ENCODE measurements at regions not wholly inside any gene's neighbourhood (a gene's known extent, or its start where the extent isn't known, plus 50 kb on each side); places are given as distances from the start of the nearest gene placed in this dataset.

DNA sequence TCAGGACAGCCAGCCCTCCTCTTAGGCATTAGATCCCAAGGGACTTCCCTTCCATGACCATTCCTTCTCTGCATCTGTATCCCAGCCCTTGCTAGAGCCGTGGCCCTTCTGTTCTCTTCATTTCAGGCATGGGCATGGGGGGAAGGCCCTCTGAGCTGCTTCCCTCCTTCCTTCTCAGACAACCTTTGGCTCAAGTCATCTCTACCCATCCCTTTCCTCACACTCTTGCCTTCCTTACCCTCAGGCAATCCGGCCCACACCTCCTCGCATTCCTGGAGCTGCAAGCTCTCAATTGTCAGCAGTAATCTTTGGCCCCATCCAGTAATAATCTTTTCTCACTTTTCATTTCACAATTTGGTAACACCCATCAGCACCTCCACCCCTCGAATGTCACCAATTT is 426.9 kb upstream of the JARID2 start:
- POLR2A ChIA-PET = no interaction called here
- TF ChIP-seq POLR2AphosphoS5 (IDR thresholded peaks at IDR 0.05; ENCODE audit: low read depth, low read length) (no peak), RFX5 (IDR thresholded peaks at IDR 0.05; ENCODE audit: low read length) (no peak), ELF1 (IDR thresholded peaks at IDR 0.05) (no peak), RXRA (IDR thresholded peaks at IDR 0.05; ENCODE audit: borderline replicate concordance, low read depth) (no peak), FOXM1 (IDR thresholded peaks at IDR 0.05; ENCODE audit: low read depth) (no peak), RAD21 (IDR thresholded peaks at IDR 0.05; ENCODE audit: low read length) (no peak), IRF3 (IDR thresholded peaks at IDR 0.05; ENCODE audit: low read depth, low read length) (no peak), MEF2A (IDR thresholded peaks at IDR 0.05; ENCODE audit: borderline replicate concordance, low read depth) (no peak), FOXJ3 (CRISPR knock-in tag; IDR thresholded peaks at IDR 0.05) (no peak), MAX (IDR thresholded peaks at IDR 0.05; ENCODE audit: low read depth) (no peak), EZH2phosphoT487 (IDR thresholded peaks at IDR 0.05; ENCODE audit: borderline replicate concordance, low read depth) (no peak)
- TF ChIP-seq, protein P1, sequence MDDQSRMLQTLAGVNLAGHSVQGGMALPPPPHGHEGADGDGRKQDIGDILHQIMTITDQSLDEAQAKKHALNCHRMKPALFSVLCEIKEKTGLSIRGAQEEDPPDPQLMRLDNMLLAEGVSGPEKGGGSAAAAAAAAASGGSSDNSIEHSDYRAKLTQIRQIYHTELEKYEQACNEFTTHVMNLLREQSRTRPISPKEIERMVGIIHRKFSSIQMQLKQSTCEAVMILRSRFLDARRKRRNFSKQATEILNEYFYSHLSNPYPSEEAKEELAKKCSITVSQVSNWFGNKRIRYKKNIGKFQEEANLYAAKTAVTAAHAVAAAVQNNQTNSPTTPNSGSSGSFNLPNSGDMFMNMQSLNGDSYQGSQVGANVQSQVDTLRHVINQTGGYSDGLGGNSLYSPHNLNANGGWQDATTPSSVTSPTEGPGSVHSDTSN (IDR thresholded peaks at IDR 0.05) = no peak
- 51% methylated on average over 4 of the region's 4 CpGs for WGBS (ENCODE audit: low lambda C conversion rate)
- Histone ChIP-seq H4K20me1 (ENCODE audit: insufficient read depth) (no peaks in the 10 kb centered on the region), H2AFZ (ENCODE audit: low read depth) (no peak overlapping the region), H3K4me2 (no peak overlapping the region), H3K4me1 (ENCODE audit: control insufficient read depth in 1 of 2, insufficient read depth in 2 of 2, low read depth in 1 of 2, low read length in 1 of 2) (no peaks in the 10 kb centered on the region; a peak in 2 of 4 replicates), H3K79me2 (ENCODE audit: insufficient read depth) (no peaks in the 10 kb centered on the region), H3K4me3 (ENCODE audit: low read depth in 2 of 2, low read length in 1 of 2) (no peak overlapping the region), H3K36me3 (replicated peaks in 1 of 2; ENCODE audit: control insufficient read depth in 1 of 2, insufficient read depth in 2 of 2, low read length in 1 of 2) (no peaks in the 10 kb centered on the region), H3K27ac (ENCODE audit: low read depth in 2 of 2, low read length in 1 of 2) (no peak overlapping the region), H3K9ac (no peak overlapping the region), H3F3A (replicated peaks; ENCODE audit: insufficient read depth) (no peaks in the 10 kb centered on the region), H3K9me2 (no peaks in the 10 kb centered on the region), H3K27me3 (ENCODE audit: insufficient read depth) (no peaks in the 10 kb centered on the region), H3K9me3 (no peaks in the 10 kb centered on the region)
- no peak for DNase-seq
- CTCF ChIA-PET = interaction anchor here (0.6 to 1.1 kb wide), 2 partner anchors 11 to 13 kb away, joined by 3 to 4 read pairs; no protein-coding TSS in a partner anchor

GRCh38 chr6:14819840-14820420 is 425.9 kb upstream of the JARID2 start:
- Histone ChIP-seq H2AFZ (ENCODE audit: low read depth) (no peak overlapping the region), H3K9me3 (no peaks in the 10 kb centered on the region), H3K36me3 (replicated peaks in 1 of 2; ENCODE audit: control insufficient read depth in 1 of 2, insufficient read depth in 2 of 2, low read length in 1 of 2) (no peaks in the 10 kb centered on the region), H3K4me1 (ENCODE audit: control insufficient read depth in 1 of 2, insufficient read depth in 2 of 2, low read depth in 1 of 2, low read length in 1 of 2) (no peaks in the 10 kb centered on the region; a peak in 2 of 4 replicates), H3K27ac (ENCODE audit: low read depth in 2 of 2, low read length in 1 of 2) (no peak overlapping the region), H3K9me2 (no peaks in the 10 kb centered on the region), H3K79me2 (ENCODE audit: insufficient read depth) (no peaks in the 10 kb centered on the region), H3K4me3 (ENCODE audit: low read depth in 2 of 2, low read length in 1 of 2) (no peak overlapping the region), H3K27me3 (ENCODE audit: insufficient read depth) (no peaks in the 10 kb centered on the region), H4K20me1 (ENCODE audit: insufficient read depth) (no peaks in the 10 kb centered on the region), H3K9ac (no peak overlapping the region), H3K4me2 (no peak overlapping the region), H3F3A (replicated peaks; ENCODE audit: insufficient read depth) (no peaks in the 10 kb centered on the region)
- WGBS (ENCODE audit: low lambda C conversion rate) = 75% methylated on average over 12 of the region's 12 CpGs
- TF ChIP-seq JUND (IDR thresholded peaks at IDR 0.05) (no peak), RCOR1 (IDR thresholded peaks at IDR 0.05; ENCODE audit: low read length) (no peak), GATA2 (CRISPR knock-in tag; IDR thresholded peaks at IDR 0.05) (no peak), TCF12 (IDR thresholded peaks at IDR 0.05) (no peak), NRF1 (IDR thresholded peaks at IDR 0.05; ENCODE audit: low read depth, low read length) (no peak)
- ChIA-PET POLR2A (no interaction called here), CTCF (no interaction called here)
- DNase-seq = no peak

Measured in SK-N-SH (cell line).